GM21528 (cell line): ENCODE measurements at regions not wholly inside any gene's neighbourhood (a gene's known extent, or its start where the extent isn't known, plus 50 kb on each side); places are given as distances from the start of the nearest gene placed in this dataset.
A peak's percentile ranks its signal among the peaks of the same experiment; 100 is the strongest.

Experiments used
- ATAC-seq: cut with Tn5 transposase; IDR thresholded peaks from one replicate; pipeline ENCODE4 v1.9.1; 2021; ENCODE audit warnings: mild to moderate bottlenecking, moderate library complexity; ENCODE audit not compliant: unreplicated experiment, low FRiP score

DNA sequence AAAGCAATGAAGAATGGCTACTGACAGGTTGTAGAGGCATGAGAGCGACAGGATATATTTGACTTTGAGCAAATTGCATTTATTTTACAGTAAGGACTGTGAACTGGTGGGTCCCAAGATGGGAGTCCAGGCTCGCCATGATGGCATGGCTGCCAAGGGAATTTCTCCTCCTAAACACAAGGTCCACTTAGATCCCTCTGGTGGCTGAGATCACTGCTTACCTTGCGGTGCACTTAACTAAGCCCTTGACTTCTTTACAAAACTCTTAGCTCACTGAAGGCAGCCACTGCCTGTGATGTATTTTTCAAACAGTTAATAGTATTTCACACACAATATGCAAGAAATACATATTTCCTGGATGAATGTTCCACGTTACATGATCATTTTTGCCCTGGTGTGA lies 50.3 kb upstream of the SORBS2 start:
- no peak for ATAC-seq

- ATAC-seq: no peak
These were observed 52.0 kb upstream of the SORBS2 start for GRCh38 chr4:185863946-185864345.

DNA sequence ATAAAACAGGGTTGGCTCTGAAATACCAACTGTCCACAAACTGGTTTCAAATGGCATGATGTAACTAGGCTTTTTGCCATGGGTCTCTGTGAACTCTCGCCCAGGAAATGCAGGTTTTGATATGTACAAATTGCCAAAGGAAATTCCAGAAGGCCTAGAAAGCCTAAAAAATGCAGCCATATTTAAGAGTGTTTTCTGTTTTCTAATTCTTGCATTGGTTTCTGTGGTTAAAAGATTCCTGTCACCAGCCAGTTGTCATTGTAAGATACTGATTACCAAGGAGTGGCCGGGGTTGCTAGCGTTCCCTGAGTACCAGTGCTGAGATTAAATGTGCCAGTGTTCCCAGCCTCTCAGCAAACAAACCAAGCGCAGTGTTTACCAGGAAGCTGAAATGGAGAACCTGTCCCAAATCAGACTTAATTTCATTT lies 53.9 kb upstream of the SORBS2 start:
- no peak for ATAC-seq

DNA sequence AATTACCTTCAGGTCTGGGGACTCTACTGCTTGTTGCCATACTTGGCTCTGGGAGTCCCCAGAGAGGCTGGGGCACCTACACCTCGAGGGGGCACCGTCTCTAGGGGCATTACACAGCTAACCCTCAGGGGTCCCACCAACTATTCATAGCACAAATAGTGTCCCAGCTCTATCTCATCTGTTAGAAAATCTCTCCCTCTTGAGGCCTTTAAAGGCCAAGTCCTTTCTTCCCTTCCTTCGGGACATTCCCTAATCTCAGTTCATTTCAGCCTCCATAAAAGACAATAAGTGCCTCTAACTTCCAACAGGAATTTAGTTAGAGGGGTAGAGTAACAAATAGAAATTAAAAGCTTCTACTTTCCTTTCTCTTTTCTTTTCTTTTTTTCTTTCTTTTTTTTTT lies 55.8 kb upstream of the SORBS2 start:
- ATAC-seq: no peak

DNA sequence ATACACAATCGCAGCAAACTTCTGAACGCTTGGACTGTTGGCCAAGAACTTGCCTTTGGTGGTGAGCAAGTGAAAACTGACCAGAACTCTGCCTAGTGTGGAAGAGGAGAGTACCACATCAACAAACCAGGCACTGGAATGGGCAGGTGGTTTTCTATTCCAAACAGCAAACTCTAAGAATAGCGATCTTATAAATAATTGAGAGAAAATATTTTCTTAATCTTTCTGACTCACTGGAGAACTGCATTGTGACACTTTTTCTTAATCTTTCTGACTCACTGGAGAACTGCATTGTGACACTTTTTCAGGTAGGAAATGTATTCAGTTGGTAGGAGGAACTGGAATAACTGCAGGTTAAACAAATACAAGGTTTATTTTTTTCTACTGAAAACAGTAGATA lies 57.0 kb upstream of the SORBS2 start:
- no peak for ATAC-seq

- ATAC-seq: no peak
These were observed 57.4 kb upstream of the SORBS2 start for GRCh38 chr4:185869427-185869826.

- no peak for ATAC-seq
These were observed 58.4 kb upstream of the SORBS2 start for GRCh38 chr4:185870366-185870765.

GRCh38 chr4:185872747-185873380 lies 60.9 kb upstream of the SORBS2 start:
- no peak for ATAC-seq

DNA sequence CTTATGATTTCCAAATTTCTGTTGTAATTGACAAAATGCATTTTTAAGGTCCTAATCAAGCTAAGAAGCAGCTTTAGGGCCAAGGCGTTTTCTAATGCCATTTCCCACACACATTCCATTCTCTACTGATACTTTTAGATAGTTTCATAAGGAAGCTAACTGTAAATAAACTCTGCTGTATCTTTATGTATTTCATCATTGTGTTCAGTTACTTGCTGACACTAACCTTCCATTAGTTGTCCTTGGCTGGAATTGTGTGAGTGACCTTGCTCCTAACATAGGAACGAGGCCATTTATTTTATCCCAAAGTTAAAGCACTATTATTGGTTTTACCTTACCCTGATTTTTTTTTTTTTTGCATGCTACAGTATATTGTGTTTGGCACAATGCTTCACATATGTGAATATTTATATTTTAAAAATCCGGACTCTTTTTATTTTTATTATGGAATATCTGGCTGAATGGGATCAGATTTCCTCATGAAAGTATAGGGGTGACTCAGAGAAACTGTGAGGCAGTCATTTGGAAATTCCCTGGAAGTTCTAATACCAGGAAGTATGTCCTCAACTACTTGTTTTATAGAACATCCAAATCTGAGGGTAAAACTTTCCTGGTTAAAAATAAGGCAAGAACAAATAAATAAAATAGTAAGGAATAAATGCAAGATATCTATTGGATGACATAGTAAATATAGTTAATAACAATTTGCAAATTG lies 62.7 kb upstream of the SORBS2 start:
- ATAC-seq: no peak

DNA sequence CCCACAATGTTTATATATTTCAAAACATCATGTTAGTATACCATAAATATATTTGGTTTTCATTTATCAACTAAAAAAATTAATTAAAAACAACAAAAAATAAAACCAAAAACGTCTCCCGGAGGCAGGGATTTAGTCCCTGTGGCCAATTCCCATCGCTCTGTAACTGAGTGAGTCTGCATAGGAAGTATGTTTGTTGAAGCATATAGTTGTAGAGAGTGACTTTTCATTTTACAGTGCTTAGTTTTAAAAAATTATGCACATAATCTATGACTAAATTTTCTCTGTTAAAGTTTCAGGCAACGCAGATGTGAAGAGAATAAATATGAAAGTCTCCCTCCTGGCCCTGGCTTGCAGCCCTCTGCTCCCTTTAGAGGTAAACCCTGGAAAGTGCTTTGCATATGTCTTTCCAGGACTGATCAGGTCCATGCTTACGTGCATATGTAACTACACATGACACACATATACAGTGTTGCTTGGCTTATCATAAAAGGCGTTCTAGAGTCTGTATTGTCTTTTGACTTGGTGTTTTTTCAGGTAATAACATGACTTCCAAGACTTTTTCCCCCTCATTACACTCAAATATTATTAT lies 63.4 kb upstream of the SORBS2 start:
- no peak for ATAC-seq

DNA sequence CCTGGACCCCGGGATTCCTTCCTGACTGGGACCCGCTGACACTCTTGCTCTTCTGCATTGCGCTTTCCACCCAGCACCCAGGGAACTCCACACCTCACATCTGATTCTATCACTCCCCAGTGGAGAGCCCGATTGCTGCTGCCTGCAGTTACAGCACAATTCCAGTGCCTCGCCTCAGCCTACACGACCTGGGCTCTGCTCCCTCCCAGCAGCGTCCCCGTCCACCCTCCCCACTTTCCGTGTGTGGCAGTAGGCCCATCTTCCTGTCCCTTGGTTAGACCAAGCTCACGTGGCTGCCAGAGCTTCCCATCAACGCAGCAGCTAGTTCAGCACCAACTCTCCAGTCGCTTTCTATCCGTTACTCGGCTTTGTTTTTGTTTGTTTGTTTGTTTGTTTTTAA lies 66.6 kb upstream of the SORBS2 start:
- no peak for ATAC-seq

- no peak for ATAC-seq
These were observed 67.8 kb upstream of the SORBS2 start for GRCh38 chr4:185879666-185880312.

GRCh38 chr4:185880571-185880970 lies 68.6 kb upstream of the SORBS2 start:
- no peak for ATAC-seq

DNA sequence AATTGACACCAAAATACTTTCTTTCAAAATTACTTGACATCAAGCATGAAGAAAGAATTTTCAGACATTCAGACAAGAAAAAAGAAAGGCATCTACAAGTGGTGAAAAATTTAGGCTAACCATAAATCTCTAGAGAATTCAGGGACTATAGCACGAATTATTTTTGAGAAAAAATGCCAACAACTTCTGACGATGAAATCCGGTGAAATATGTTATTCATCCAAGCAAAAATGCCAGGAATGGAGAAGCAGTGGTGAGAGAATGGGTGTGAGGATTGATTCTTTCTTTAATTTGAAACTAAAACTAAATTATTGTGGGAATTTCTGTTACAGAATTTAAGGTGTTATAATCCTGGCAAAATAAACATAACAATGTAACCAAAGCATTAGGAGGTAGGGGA lies 69.4 kb upstream of the SORBS2 start:
- ATAC-seq: no peak

GRCh38 chr4:185883591-185883990 lies 71.6 kb upstream of the SORBS2 start:
- no peak for ATAC-seq

DNA sequence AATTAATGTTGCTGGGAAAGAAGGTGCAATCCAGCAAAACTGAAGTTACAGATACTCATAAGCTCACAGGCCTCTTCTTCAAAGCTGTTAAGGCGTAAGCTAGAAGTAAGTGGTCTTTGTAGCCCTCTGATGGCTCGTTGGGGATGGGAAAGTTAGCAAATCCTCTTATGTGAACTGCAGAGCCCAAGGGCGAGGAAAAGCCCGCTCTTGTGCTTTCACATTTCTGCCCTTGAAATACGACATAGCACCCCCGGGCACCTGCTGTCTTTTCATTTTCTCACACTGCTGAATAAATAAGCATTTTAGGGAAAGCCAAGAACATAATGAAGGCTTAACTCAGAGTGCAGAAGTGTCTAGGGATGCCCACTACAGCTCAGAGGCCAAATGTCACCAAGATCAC lies 73.1 kb upstream of the SORBS2 start:
- no peak for ATAC-seq

DNA sequence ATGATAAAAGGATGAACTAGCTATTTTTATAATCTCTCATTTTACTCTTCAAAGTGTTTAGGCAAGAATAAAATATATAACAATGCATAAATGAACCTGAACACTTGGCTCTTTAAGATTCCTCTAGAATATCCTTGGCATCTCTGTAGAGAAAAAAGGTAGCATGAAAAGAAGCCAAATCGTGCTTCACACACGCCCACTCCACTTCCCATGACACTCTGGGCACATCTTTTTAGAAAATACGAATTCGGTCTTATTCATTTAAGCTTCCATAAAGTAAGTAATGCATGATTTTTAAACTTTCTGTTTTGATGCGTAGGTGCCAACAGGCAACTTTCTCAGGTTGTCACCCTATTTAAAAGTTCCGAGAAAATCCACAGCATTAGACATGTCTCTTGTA lies 73.6 kb upstream of the SORBS2 start:
- no peak for ATAC-seq

- peak; percentile 64 for ATAC-seq
These were observed 75.0 kb upstream of the SORBS2 start for GRCh38 chr4:185886832-185887524.

GRCh38 chr4:185888676-185889075 lies 76.7 kb upstream of the SORBS2 start:
- ATAC-seq: no peak

GRCh38 chr4:185889585-185889984 lies 77.6 kb upstream of the SORBS2 start:
- no peak for ATAC-seq

- ATAC-seq: no peak
These were observed 78.2 kb upstream of the SORBS2 start for GRCh38 chr4:185890196-185890595.
